Hematopoietic multipotent progenitor cell (in vitro differentiated cells): ENCODE measurements at regions not wholly inside any gene's neighbourhood (a gene's known extent, or its start where the extent isn't known, plus 50 kb on each side); places are given as distances from the start of the nearest gene placed in this dataset.
"Not testable (repeated sequence)": the region's sequence is repeated elsewhere in the genome, so short reads cannot be mapped to it uniquely, and the experiment has no call there.

ENCODE experiments used
- DNase-seq, 3 donors: peaks; one replicate each; pipeline ENCODE4 v3.0.0-alpha.2; 2011 to 2015; ENCODE audit warnings: low read depth in 2 of 3, low spot score in 2 of 3

GRCh38 chr2:212875950-212876349, 275.5 kb downstream of the IKZF2 start:
- not testable (repeated sequence) for DNase-seq

GRCh38 chr2:212873256-212873655, 278.2 kb downstream of the IKZF2 start:
- no peak for DNase-seq

- no peak for DNase-seq
Observed at GRCh38 chr2:212871597-212871996, 279.8 kb downstream of the IKZF2 start.

GRCh38 chr2:212864186-212864585, 287.2 kb downstream of the IKZF2 start:
- DNase-seq, result no peak

GRCh38 chr2:212863185-212863588, 288.2 kb downstream of the IKZF2 start:
- peak in 2 of 3 donors; percentile 40 to 66 for DNase-seq

- DNase-seq, result no peak
Observed at GRCh38 chr2:212858496-212858895, 292.9 kb downstream of the IKZF2 start.

- DNase-seq, result no peak
Observed at GRCh38 chr2:212854771-212855170, 296.6 kb downstream of the IKZF2 start.

GRCh38 chr2:212854116-212854515, 297.3 kb downstream of the IKZF2 start:
- DNase-seq, result no peak

- no peak for DNase-seq
Observed at GRCh38 chr2:212845941-212846340, 305.5 kb downstream of the IKZF2 start.

- DNase-seq, result peak in 2 of 3 donors; percentile 11 to 13
Observed at GRCh38 chr2:212843409-212844199, 305.0 kb upstream of the ERBB4 start.

GRCh38 chr2:212842544-212843185, 304.1 kb upstream of the ERBB4 start:
- no peak for DNase-seq

GRCh38 chr2:212841460-212841859, 302.9 kb upstream of the ERBB4 start:
- DNase-seq, result no peak

GRCh38 chr2:212832211-212833195, 293.9 kb upstream of the ERBB4 start:
- no peak for DNase-seq

- DNase-seq, result no peak
Observed at GRCh38 chr2:212831671-212832199, 293.1 kb upstream of the ERBB4 start.

- DNase-seq, result no peak
Observed at GRCh38 chr2:212816267-212816666, 277.7 kb upstream of the ERBB4 start.

- peak in 2 of 3 donors; percentile 22 to 54 for DNase-seq
Observed at GRCh38 chr2:212815453-212815852, 276.9 kb upstream of the ERBB4 start.

GRCh38 chr2:212814941-212815340, 276.3 kb upstream of the ERBB4 start:
- no peak for DNase-seq

- no peak for DNase-seq
Observed at GRCh38 chr2:212811921-212812320, 273.3 kb upstream of the ERBB4 start.

- DNase-seq, result peak in 2 of 3 donors; percentile 15 to 37
Observed at GRCh38 chr2:212811036-212811805, 272.6 kb upstream of the ERBB4 start.
